NT2/D1 (cell line): ENCODE measurements at regions not wholly inside any gene's neighbourhood (a gene's known extent, or its start where the extent isn't known, plus 50 kb on each side); places are given as distances from the start of the nearest gene placed in this dataset.

Source experiments
- YY1 ChIP-seq: IDR thresholded peaks from 2 replicates; pipeline ENCODE4 v1.6.1; 2011; ENCODE audit not compliant: insufficient read length, insufficient read depth
- ZNF274 ChIP-seq: IDR thresholded peaks from 2 replicates; pipeline ENCODE4 v1.6.1; 2011; ENCODE audit warnings: mild to moderate bottlenecking, low read depth, low read length

DNA sequence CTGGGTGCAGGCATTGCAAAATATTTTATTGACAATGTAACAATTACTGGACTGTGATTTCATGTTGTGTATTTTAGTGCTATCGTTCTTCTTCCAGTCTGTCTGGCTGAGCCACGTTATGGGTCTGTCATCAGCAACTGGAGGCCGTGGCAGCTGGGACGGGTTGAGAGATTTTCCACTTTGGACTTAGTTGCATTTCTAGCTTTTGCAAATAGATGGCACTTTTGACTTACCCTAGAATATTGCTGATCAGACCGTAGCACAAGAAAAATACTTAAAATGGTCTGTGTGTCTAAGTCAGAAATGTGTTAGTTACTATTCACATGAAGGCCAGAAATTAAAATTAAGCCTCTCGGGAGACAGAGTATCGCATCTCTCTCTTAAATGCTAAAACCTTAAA, 211.1 kb downstream of the TEX29 start:
- TF ChIP-seq ZNF274 (no peak), YY1 (no peak)
